Stimulated activated CD8-positive, alpha-beta memory T cell treated with anti-CD3 and anti-CD28 coated beads, Interleukin-15, amount 100 ng/mL, for 1 hour (primary cell): ENCODE measurements at regions not wholly inside any gene's neighbourhood (a gene's known extent, or its start where the extent isn't known, plus 50 kb on each side); places are given as distances from the start of the nearest gene placed in this dataset.

Source experiments
- DNase-seq: peaks from one replicate; pipeline ENCODE4 v3.0.0-alpha.2; 2020; ENCODE audit warnings: low read depth

DNA sequence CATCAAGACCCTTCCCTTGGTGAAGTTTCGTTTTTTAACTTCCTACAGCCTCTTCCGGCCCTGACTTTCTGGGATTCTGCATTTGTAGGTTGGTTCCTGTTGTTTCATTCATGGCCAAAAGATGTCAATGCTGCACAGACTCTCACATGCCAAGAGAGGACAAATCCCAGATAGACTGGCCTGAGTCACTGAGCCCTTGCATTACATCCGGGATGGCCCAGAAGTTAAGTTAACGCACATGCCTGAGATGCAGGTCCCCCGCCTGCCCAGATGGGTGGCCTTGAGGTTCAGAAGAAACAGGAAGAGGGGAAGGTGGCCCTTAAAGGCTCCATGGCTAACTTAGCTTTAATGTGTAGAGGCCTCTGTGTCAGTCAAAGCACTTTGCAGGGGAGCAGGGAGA is 51.6 kb upstream of the SRGAP3 start:
- no peak for DNase-seq

- DNase-seq, result no peak
These were observed 52.4 kb upstream of the SRGAP3 start for GRCh38 chr3:9301798-9302197.

GRCh38 chr3:9302425-9303181 is 53.2 kb upstream of the SRGAP3 start:
- DNase-seq, result peak; percentile 46

GRCh38 chr3:9308298-9308990 is 54.4 kb upstream of the THUMPD3 start:
- no peak for DNase-seq

DNA sequence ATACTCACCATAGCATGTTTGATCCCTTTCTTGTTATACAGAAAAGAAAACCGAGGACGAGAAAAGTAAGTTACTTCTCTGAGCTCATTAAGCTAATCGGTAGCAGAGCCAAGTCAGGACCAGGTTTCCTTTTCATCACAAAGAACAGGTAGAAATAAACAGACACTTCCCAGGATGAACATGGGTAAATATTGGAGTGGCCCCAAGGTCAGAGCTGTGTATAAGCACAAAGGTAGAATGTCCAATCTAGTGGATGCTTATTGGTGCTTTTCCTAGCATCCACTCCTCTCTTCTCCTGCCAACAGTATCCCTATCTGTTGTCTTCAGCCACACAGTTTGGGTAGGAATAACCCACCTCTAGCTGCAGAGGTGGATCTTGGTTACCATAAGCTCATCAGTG is 52.8 kb upstream of the THUMPD3 start:
- no peak for DNase-seq

DNA sequence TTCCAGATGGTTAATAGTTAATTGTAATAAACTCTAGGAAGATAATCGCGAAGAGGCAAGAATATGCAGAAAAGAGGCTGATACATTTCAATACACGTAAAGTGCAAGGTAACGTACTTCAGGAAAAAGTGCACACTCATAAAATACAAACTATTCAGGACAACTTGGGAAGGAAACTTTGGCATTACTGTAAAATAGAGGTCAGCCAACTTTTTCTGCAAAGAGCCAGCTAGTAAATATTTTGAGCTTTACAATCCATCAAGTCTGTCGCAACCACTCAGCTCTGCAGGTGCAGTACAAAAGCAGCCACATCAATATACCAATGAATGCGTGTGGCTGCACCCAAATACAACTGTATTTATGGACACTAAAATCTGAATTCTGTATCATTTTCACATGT is 51.6 kb upstream of the THUMPD3 start:
- DNase-seq, result no peak
